Panc1 (cell line): ENCODE measurements at regions not wholly inside any gene's neighbourhood (a gene's known extent, or its start where the extent isn't known, plus 50 kb on each side); places are given as distances from the start of the nearest gene placed in this dataset.

Experiments used
- ATAC-seq: fragments of 200-7000 bp; cut with Tn5 transposase; 2 replicates; pipeline ENCODE4 v1.9.1; 2020; ENCODE audit warnings: mild to moderate bottlenecking, moderate library complexity
- BruUV-seq: library from RNA; stranded (reverse); fragments of 400-500 nt; replicated peaks from 2 replicates; lab custom pipeline; 2021; lab: Mats Ljungman, UMichigan
- CTCF ChIA-PET: fragments of 300-600 bp; sonication (Branson Sonifier 250); formaldehyde crosslinking; loops from one replicate; lab custom pipeline; 2022; ENCODE audit warnings: antibody characterized with exemption; lab: Charles Lee
- POLR2A ChIA-PET: fragments of 300-600 bp; sonication (Branson Sonifier 250); formaldehyde crosslinking; loops from one replicate; lab custom pipeline; 2022; ENCODE audit warnings: antibody characterized with exemption; lab: Charles Lee
- DNase-seq: peaks from one replicate; pipeline ENCODE4 v3.0.0-alpha.2; 2010; ENCODE audit warnings: low read depth, low spot score
- H3K27ac ChIP-seq: 2 replicates; pipeline ENCODE4 v1.5.1; 2011; ENCODE audit warnings: mild to moderate bottlenecking, low read length, inconsistent platforms
- H3K27me3 ChIP-seq: fragments of 200-500 bp; sonication (Bioruptor generic); 2 replicates; pipeline ENCODE4 v1.6.0; 2014; ENCODE audit warnings: low read length, inconsistent platforms; ENCODE audit not compliant: control insufficient read depth, insufficient read depth
- H3K36me3 ChIP-seq: fragments of 200-500 bp; sonication (Bioruptor generic); 2 replicates; pipeline ENCODE4 v1.5.1; 2014; ENCODE audit warnings: inconsistent platforms, mild to moderate bottlenecking, low read length, moderate library complexity; ENCODE audit not compliant: control insufficient read depth, insufficient read depth
- H3K4me1 ChIP-seq: 2 replicates; pipeline ENCODE4 v1.5.1; 2011; ENCODE audit warnings: inconsistent platforms, mild to moderate bottlenecking, low read length, moderate library complexity; ENCODE audit not compliant: control insufficient read depth, insufficient read depth
- H3K4me3 ChIP-seq, 2 experiments: 2 replicates each; pipeline ENCODE4 v1.5.1; 2011 to 2012; ENCODE audit warnings: low read depth in 2 of 2, low read length in 2 of 2, mild to moderate bottlenecking in 2 of 2, inconsistent platforms in 1 of 2, moderate library complexity in 1 of 2
- H3K9me3 ChIP-seq: fragments of 200-500 bp; sonication (Bioruptor generic); 2 replicates; pipeline ENCODE4 v1.5.1; 2014; ENCODE audit warnings: low read depth, mild to moderate bottlenecking, inconsistent platforms, low read length, moderate library complexity; ENCODE audit not compliant: control insufficient read depth, insufficient read depth
- CTCF ChIP-seq: fragments of 450-650 bp; IDR thresholded peaks from 2 replicates; pipeline ENCODE4 v1.5.1; 2017; ENCODE audit warnings: mild to moderate bottlenecking
- POLR2AphosphoS5 ChIP-seq: IDR thresholded peaks from 2 replicates; pipeline ENCODE4 v1.6.1; 2012; ENCODE audit warnings: mild to moderate bottlenecking, low read depth, low read length, moderate library complexity
- REST ChIP-seq, 2 experiments: IDR thresholded peaks; 2 replicates each; pipeline ENCODE4 v1.6.1; 2011 to 2012; ENCODE audit warnings: low read depth in 2 of 2, control low read depth in 1 of 2, low read length in 1 of 2, mild to moderate bottlenecking in 1 of 2, moderate library complexity in 1 of 2; ENCODE audit not compliant: insufficient read depth in 1 of 2
- SIN3A ChIP-seq: IDR thresholded peaks from 2 replicates; pipeline ENCODE4 v1.6.1; 2012; ENCODE audit warnings: low read depth, mild to moderate bottlenecking, low read length, moderate library complexity, borderline replicate concordance; ENCODE audit not compliant: insufficient read depth
- TCF7L2 ChIP-seq: IDR thresholded peaks from 2 replicates; pipeline ENCODE4 v1.6.1; 2011; ENCODE audit warnings: mild to moderate bottlenecking, low read depth, low read length, inconsistent platforms
- in situ Hi-C: cut with HindIII; loops from 2 replicates; pipeline ENCODE4 v1.10.0; 2016; ENCODE audit warnings: low sequenced_read_pairs, low pct_unique_long_range_greater_than_20kb
- intact Hi-C: fragments of 100-400 bp; cut with micrococcal nuclease; formaldehyde crosslinking; loops from one replicate; pipeline ENCODE4 v1.10.0; 2022; ENCODE audit not compliant: unreplicated experiment

DNA sequence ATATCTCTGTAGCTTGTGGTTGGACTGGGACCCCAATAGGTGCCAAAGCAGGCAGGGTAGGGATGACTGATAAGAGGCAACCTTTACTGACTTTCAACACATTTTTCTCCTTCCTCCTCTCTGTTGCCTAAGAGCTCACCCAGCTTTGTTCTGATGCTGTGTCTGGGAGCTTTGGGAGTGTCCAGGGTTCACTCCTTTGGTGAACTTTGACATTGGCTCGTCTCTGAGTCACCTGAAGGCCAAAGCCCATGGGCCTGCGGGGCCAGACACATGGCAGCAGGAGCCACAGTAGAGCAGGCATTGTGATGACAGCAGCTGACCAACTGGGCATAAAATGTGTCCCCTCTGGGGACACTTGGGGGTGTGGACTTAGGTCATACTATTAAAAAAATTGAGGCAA, 99.5 kb upstream of the ZNF644 start:
- intact Hi-C loops (no loop called here), in situ Hi-C loops (no loop called here)
- no TSS peak for BruUV-seq
- ChIA-PET CTCF (no interaction called here), POLR2A (no interaction called here)
- H3K27me3 ChIP-seq, result no peaks in the 10 kb centered on the region
- no peak for ATAC-seq
- no peak overlapping the region for H3K4me3 ChIP-seq
- H3K9me3 ChIP-seq, result no peaks in the 10 kb centered on the region
- no peaks in the 10 kb centered on the region for H3K4me1 ChIP-seq
- no peaks in the 10 kb centered on the region for H3K36me3 ChIP-seq
- H3K27ac ChIP-seq, result no peak overlapping the region
- TF ChIP-seq TCF7L2 (no peak), REST (IDR thresholded peaks at IDR 0.05; ENCODE audit: insufficient read depth in 1 of 2, low read depth in 2 of 2, low read length in 1 of 2) (no peak), POLR2AphosphoS5 (no peak), CTCF (no peak), SIN3A (no peak)
- DNase-seq, result no peak

GRCh38 chr1:91120936-91121335, 99.1 kb upstream of the ZNF644 start:
- in situ Hi-C loops, result no loop called here
- H3K27me3 ChIP-seq, result no peaks in the 10 kb centered on the region
- DNase-seq, result no peak

More at GRCh38 chr1:91120936-91121335, 99.1 kb upstream of the ZNF644 start:
- ATAC-seq, result no peak
- intact Hi-C loops, result no loop called here
- Histone ChIP-seq H3K27ac (no peak overlapping the region), H3K36me3 (no peaks in the 10 kb centered on the region), H3K9me3 (no peaks in the 10 kb centered on the region), H3K4me3 (no peak overlapping the region), H3K4me1 (no peaks in the 10 kb centered on the region)
- POLR2A ChIA-PET, result no interaction called here
- no TSS peak for BruUV-seq
- CTCF ChIA-PET, result no interaction called here
- TF ChIP-seq SIN3A, result no peak
- TF ChIP-seq REST (IDR thresholded peaks at IDR 0.05; ENCODE audit: insufficient read depth in 1 of 2, low read depth in 2 of 2, low read length in 1 of 2), result no peak
- TF ChIP-seq POLR2AphosphoS5, result no peak
- no peak for TF ChIP-seq CTCF
- TF ChIP-seq TCF7L2, result no peak
